GM10847 (cell line): ENCODE measurements at regions not wholly inside any gene's neighbourhood (a gene's known extent, or its start where the extent isn't known, plus 50 kb on each side); places are given as distances from the start of the nearest gene placed in this dataset.

Source experiments
- POLR2A ChIP-seq: IDR thresholded peaks from 2 replicates; pipeline ENCODE4 v1.6.1; 2011; ENCODE audit not compliant: insufficient read length; ENCODE audit errors: extremely low read depth

- TF ChIP-seq POLR2A, result no peak
These were observed 66.2 kb upstream of the SSBP2 start for GRCh38 chr5:81817086-81817485.

GRCh38 chr5:81815321-81815720, 64.4 kb upstream of the SSBP2 start:
- TF ChIP-seq POLR2A, result no peak

- TF ChIP-seq POLR2A, result no peak
These were observed 57.2 kb upstream of the SSBP2 start for GRCh38 chr5:81808106-81808505.

GRCh38 chr5:81805086-81805485, 54.2 kb upstream of the SSBP2 start:
- no peak for TF ChIP-seq POLR2A

- no peak for TF ChIP-seq POLR2A
These were observed 52.9 kb upstream of the SSBP2 start for GRCh38 chr5:81803812-81804211.

- no peak for TF ChIP-seq POLR2A
These were observed 51.7 kb upstream of the SSBP2 start for GRCh38 chr5:81802625-81803024.

GRCh38 chr5:81802020-81802419, 51.1 kb upstream of the SSBP2 start:
- TF ChIP-seq POLR2A, result no peak

- no peak for TF ChIP-seq POLR2A
These were observed 49.9 kb upstream of the SSBP2 start for GRCh38 chr5:81800797-81801196.
